GM21526 (cell line): ENCODE measurements at regions not wholly inside any gene's neighbourhood (a gene's known extent, or its start where the extent isn't known, plus 50 kb on each side); places are given as distances from the start of the nearest gene placed in this dataset.
"Not testable (repeated sequence)": the region's sequence is repeated elsewhere in the genome, so short reads cannot be mapped to it uniquely, and the experiment has no call there.

Experiments used
- ATAC-seq: cut with Tn5 transposase; IDR thresholded peaks from one replicate; pipeline ENCODE4 v1.9.1; 2021; ENCODE audit warnings: moderate library complexity; ENCODE audit not compliant: unreplicated experiment, low FRiP score

GRCh38 chr6:126724821-126725220, 384.9 kb downstream of the CENPW start:
- no peak for ATAC-seq

- not testable (repeated sequence) for ATAC-seq
Observed at GRCh38 chr6:126726454-126726853, 386.5 kb downstream of the CENPW start.

GRCh38 chr6:126738146-126738545, 380.3 kb upstream of the RSPO3 start:
- ATAC-seq, result no peak

GRCh38 chr6:126738641-126739040, 379.8 kb upstream of the RSPO3 start:
- no peak for ATAC-seq

- no peak for ATAC-seq
Observed at GRCh38 chr6:126743076-126743475, 375.4 kb upstream of the RSPO3 start.

- ATAC-seq, result no peak
Observed at GRCh38 chr6:126747728-126748540, 370.5 kb upstream of the RSPO3 start.

GRCh38 chr6:126753606-126754005, 364.9 kb upstream of the RSPO3 start:
- ATAC-seq, result no peak

- no peak for ATAC-seq
Observed at GRCh38 chr6:126761854-126762253, 356.6 kb upstream of the RSPO3 start.

- no peak for ATAC-seq
Observed at GRCh38 chr6:126764104-126764503, 354.4 kb upstream of the RSPO3 start.

- ATAC-seq, result no peak
Observed at GRCh38 chr6:126764671-126765070, 353.8 kb upstream of the RSPO3 start.

- no peak for ATAC-seq
Observed at GRCh38 chr6:126766820-126767219, 351.7 kb upstream of the RSPO3 start.

- no peak for ATAC-seq
Observed at GRCh38 chr6:126767711-126768110, 350.8 kb upstream of the RSPO3 start.

GRCh38 chr6:126770176-126770575, 348.3 kb upstream of the RSPO3 start:
- no peak for ATAC-seq

GRCh38 chr6:126773112-126773805, 345.2 kb upstream of the RSPO3 start:
- no peak for ATAC-seq

- ATAC-seq, result no peak
Observed at GRCh38 chr6:126779331-126779730, 339.1 kb upstream of the RSPO3 start.

GRCh38 chr6:126781582-126781981, 336.9 kb upstream of the RSPO3 start:
- no peak for ATAC-seq

GRCh38 chr6:126784161-126784790, 334.2 kb upstream of the RSPO3 start:
- ATAC-seq, result no peak

- ATAC-seq, result no peak
Observed at GRCh38 chr6:126786262-126786661, 332.2 kb upstream of the RSPO3 start.

GRCh38 chr6:126787635-126788034, 330.8 kb upstream of the RSPO3 start:
- ATAC-seq, result no peak

GRCh38 chr6:126788861-126789365, 329.6 kb upstream of the RSPO3 start:
- ATAC-seq, result no peak

GRCh38 chr6:126792340-126793085, 326.0 kb upstream of the RSPO3 start:
- no peak for ATAC-seq
